ENCODE measurements at regions not wholly inside any gene's neighbourhood (a gene's known extent, or its start where the extent isn't known, plus 50 kb on each side); places are given as distances from the start of the nearest gene placed in this dataset.
A peak's percentile ranks its signal among the peaks of the same experiment; 100 is the strongest.

DNA sequence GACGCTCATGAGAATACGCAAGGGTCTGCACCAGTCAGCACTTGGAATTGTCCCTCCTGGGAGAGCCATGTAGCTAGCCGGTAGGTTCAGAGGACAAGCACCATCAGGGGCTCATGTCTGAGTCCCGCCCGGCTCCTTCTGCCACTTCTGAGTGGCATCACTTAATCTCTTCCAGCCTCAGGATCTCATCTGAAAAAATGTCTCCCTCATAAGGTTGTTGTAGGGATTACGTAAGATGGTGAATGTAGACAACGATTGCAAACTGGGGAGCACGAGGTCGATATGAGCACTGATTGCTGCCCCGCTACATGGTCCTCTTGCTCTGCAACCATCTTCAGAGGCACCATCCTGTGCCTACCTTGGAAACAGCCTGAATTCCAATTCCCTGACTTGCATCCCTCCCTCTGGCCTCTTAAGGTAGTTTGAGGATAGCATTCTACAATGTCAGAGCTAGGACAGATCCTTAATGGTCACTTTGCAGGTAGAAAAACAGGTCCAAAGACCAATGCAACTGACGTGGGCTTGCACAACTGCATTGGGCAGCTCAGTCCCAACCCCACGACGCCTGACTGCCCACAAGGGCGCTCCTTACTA, 115.8 kb upstream of the TMEM45B start:
- TF ChIP-seq ZSCAN20 (CRISPR knock-in tag; IDR thresholded peaks at IDR 0.05) = no peak
- TF ChIP-seq RAD21 (conservative IDR thresholded peaks at IDR 0.05 in 1 of 2, IDR thresholded peaks at IDR 0.05 in 1 of 2) = 0 out of 5 replicates have a peak, but pooled peaks of 1 of the 2 experiments have one; percentile 7
- ChIA-PET CTCF (interaction anchor here (1.6 kb wide), 1 partner anchor 335 kb away, joined by 3 read pairs; no protein-coding TSS in a partner anchor), POLR2A (no interaction called here)
- no peak overlapping the region for H3K27ac ChIP-seq
- FAIRE-seq (no peak), DNase-seq (ENCODE audit: low read depth in 1 of 2, low spot score in 1 of 2) (no peak), ATAC-seq (no peak)
- WGBS (ENCODE audit: missing lambda C conversion rate) = 38% methylated on average over 14 of the region's 14 CpGs
- no peaks in the 10 kb centered on the region for H3K9me3 ChIP-seq
- no peak overlapping the region for H3K4me2 ChIP-seq
- H3K4me3 ChIP-seq = no peak overlapping the region
- 0 out of 3 replicates have a peak, but pooled peaks cover 3% of the 10 kb centered on the region for H3K4me1 ChIP-seq

- ChIA-PET POLR2A (no interaction called here), CTCF (interaction anchor here (1.6 kb wide), 1 partner anchor 336 kb away, joined by 3 read pairs; no protein-coding TSS in a partner anchor)
- 0 out of 3 replicates have a peak, but pooled peaks cover 2% of the 10 kb centered on the region for H3K4me1 ChIP-seq
- H3K4me3 ChIP-seq = no peak overlapping the region
- no peak overlapping the region for H3K4me2 ChIP-seq
- ATAC-seq (no peak), FAIRE-seq (no peak), DNase-seq (ENCODE audit: low read depth in 1 of 2, low spot score in 1 of 2) (no peak)
- no peaks in the 10 kb centered on the region for H3K9me3 ChIP-seq
- TF ChIP-seq, protein P1, sequence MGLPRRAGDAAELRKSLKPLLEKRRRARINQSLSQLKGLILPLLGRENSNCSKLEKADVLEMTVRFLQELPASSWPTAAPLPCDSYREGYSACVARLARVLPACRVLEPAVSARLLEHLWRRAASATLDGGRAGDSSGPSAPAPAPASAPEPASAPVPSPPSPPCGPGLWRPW (IDR thresholded peaks at IDR 0.05) = no peak
- TF ChIP-seq, protein P2, sequence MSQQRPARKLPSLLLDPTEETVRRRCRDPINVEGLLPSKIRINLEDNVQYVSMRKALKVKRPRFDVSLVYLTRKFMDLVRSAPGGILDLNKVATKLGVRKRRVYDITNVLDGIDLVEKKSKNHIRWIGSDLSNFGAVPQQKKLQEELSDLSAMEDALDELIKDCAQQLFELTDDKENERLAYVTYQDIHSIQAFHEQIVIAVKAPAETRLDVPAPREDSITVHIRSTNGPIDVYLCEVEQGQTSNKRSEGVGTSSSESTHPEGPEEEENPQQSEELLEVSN (IDR thresholded peaks at IDR 0.05; ENCODE audit: borderline replicate concordance, low read depth) = no peak
- TF ChIP-seq BHLHE40 (IDR thresholded peaks at IDR 0.05; ENCODE audit: low read depth, low read length) (no peak), ZNF302 (CRISPR knock-in tag; IDR thresholded peaks at IDR 0.05) (no peak), HOXB5 (CRISPR knock-in tag; IDR thresholded peaks at IDR 0.05) (no peak), PBX3 (IDR thresholded peaks at IDR 0.05) (no peak), ATOH8 (CRISPR knock-in tag; IDR thresholded peaks at IDR 0.05; ENCODE audit: low read depth) (no peak), SREBF2 (IDR thresholded peaks at IDR 0.05) (no peak), CEBPB (IDR thresholded peaks at IDR 0.05) (no peak), EP300 (IDR thresholded peaks at IDR 0.05) (no peak), EHMT2 (IDR thresholded peaks at IDR 0.05; ENCODE audit: low read depth) (no peak), KDM1A (IDR thresholded peaks at IDR 0.05; ENCODE audit: low read depth) (no peak), USF2 (IDR thresholded peaks at IDR 0.05) (no peak), CHD2 (IDR thresholded peaks at IDR 0.05; ENCODE audit: low read length, partially characterized antibody) (no peak), NR3C1 (IDR thresholded peaks at IDR 0.05) (no peak), HOXB13 (CRISPR knock-in tag; IDR thresholded peaks at IDR 0.05; ENCODE audit: low read depth) (no peak), POLR2A (IDR thresholded peaks at IDR 0.05; ENCODE audit: low read length) (no peak), ZC3H11A (IDR thresholded peaks at IDR 0.05) (no peak)
- TF ChIP-seq, protein P3, sequence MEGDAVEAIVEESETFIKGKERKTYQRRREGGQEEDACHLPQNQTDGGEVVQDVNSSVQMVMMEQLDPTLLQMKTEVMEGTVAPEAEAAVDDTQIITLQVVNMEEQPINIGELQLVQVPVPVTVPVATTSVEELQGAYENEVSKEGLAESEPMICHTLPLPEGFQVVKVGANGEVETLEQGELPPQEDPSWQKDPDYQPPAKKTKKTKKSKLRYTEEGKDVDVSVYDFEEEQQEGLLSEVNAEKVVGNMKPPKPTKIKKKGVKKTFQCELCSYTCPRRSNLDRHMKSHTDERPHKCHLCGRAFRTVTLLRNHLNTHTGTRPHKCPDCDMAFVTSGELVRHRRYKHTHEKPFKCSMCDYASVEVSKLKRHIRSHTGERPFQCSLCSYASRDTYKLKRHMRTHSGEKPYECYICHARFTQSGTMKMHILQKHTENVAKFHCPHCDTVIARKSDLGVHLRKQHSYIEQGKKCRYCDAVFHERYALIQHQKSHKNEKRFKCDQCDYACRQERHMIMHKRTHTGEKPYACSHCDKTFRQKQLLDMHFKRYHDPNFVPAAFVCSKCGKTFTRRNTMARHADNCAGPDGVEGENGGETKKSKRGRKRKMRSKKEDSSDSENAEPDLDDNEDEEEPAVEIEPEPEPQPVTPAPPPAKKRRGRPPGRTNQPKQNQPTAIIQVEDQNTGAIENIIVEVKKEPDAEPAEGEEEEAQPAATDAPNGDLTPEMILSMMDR (IDR thresholded peaks at IDR 0.05) = no peak
- WGBS (ENCODE audit: missing lambda C conversion rate) = 42% methylated on average over 3 of the region's 3 CpGs
- H3K27ac ChIP-seq = no peak overlapping the region
These were observed 114.9 kb upstream of the TMEM45B start for GRCh38 chr11:129700701-129701100.

Measured in A549 (cell line).